ENCODE measurements at regions not wholly inside any gene's neighbourhood (a gene's known extent, or its start where the extent isn't known, plus 50 kb on each side); places are given as distances from the start of the nearest gene placed in this dataset.

- peaks cover 3% of the 10 kb centered on the region; the same call in 1 of the 2 replicates for H3K4me1 ChIP-seq (ENCODE audit: insufficient read depth, low read length)
- H4K20me1 ChIP-seq (ENCODE audit: low read length), result no peaks in the 10 kb centered on the region
- H3K4me2 ChIP-seq (ENCODE audit: low read length), result no peak overlapping the region
- no peaks in the 10 kb centered on the region for H3K79me2 ChIP-seq (ENCODE audit: low read length)
- no peak overlapping the region for H2AFZ ChIP-seq (ENCODE audit: low read length)
- no peaks in the 10 kb centered on the region for H3K9me3 ChIP-seq (ENCODE audit: low read length)
- peaks cover 47% of the 10 kb centered on the region for H3K27me3 ChIP-seq (ENCODE audit: low read length)
- TF ChIP-seq CTCF (conservative IDR thresholded peaks at IDR 0.05; ENCODE audit: low read depth, low read length) (no peak), EZH2 (IDR thresholded peaks at IDR 0.05; ENCODE audit: low read length, unreplicated experiment) (no peak), EZH2phosphoT487 (IDR thresholded peaks at IDR 0.05; ENCODE audit: borderline replicate concordance, low read length) (no peak)
- H3K9me2 ChIP-seq (replicated peaks; ENCODE audit: low read length), result no peaks in the 10 kb centered on the region
- BruUV-seq (replicated peaks), result no TSS peak
- H3F3A ChIP-seq (ENCODE audit: low read length, unreplicated experiment), result no peaks in the 10 kb centered on the region
- H3K9ac ChIP-seq (ENCODE audit: low read length), result no peak overlapping the region
- H3K4me3 ChIP-seq (ENCODE audit: low read length), result no peak overlapping the region
- ChIA-PET POLR2A (ENCODE audit: unreplicated experiment) (no interaction called here), CTCF (no interaction called here)
- DNase-seq (no peak), ATAC-seq (no peak; the same call in 1 of the 2 replicates)
- intact Hi-C loops (cut with micrococcal nuclease), result no loop called here
- no peak overlapping the region for H3K27ac ChIP-seq (ENCODE audit: low read length)
- no peaks in the 10 kb centered on the region for H3K36me3 ChIP-seq (ENCODE audit: low read depth, low read length)
These were observed 213.5 kb downstream of the FOXD4L6 start for GRCh38 chr9:40914772-40915659.

- TF ChIP-seq CTCF (conservative IDR thresholded peaks at IDR 0.05; ENCODE audit: low read depth, low read length) (no peak), EZH2 (IDR thresholded peaks at IDR 0.05; ENCODE audit: low read length, unreplicated experiment) (no peak), EZH2phosphoT487 (IDR thresholded peaks at IDR 0.05; ENCODE audit: borderline replicate concordance, low read length) (no peak)
- Histone ChIP-seq H3F3A (ENCODE audit: low read length, unreplicated experiment) (no peaks in the 10 kb centered on the region), H3K79me2 (ENCODE audit: low read length) (no peaks in the 10 kb centered on the region), H3K4me3 (ENCODE audit: low read length) (no peak overlapping the region), H3K4me2 (ENCODE audit: low read length) (no peak overlapping the region), H3K9me3 (ENCODE audit: low read length) (no peaks in the 10 kb centered on the region), H2AFZ (ENCODE audit: low read length) (no peak overlapping the region), H3K9me2 (replicated peaks; ENCODE audit: low read length) (no peaks in the 10 kb centered on the region), H3K27me3 (ENCODE audit: low read length) (peaks cover 56% of the 10 kb centered on the region), H3K4me1 (ENCODE audit: insufficient read depth, low read length) (peaks cover 3% of the 10 kb centered on the region; the same call in 1 of the 2 replicates), H4K20me1 (ENCODE audit: low read length) (no peaks in the 10 kb centered on the region), H3K27ac (ENCODE audit: low read length) (no peak overlapping the region), H3K36me3 (ENCODE audit: low read depth, low read length) (no peaks in the 10 kb centered on the region), H3K9ac (ENCODE audit: low read length) (no peak overlapping the region)
- ChIA-PET CTCF (no interaction called here), POLR2A (ENCODE audit: unreplicated experiment) (no interaction called here)
- BruUV-seq (replicated peaks), result no TSS peak
- DNase-seq (no peak), ATAC-seq (no peak)
- intact Hi-C loops (cut with micrococcal nuclease), result no loop called here
These were observed 214.4 kb downstream of the FOXD4L6 start for GRCh38 chr9:40913928-40914673.
